ENCODE measurements at regions not wholly inside any gene's neighbourhood (a gene's known extent, or its start where the extent isn't known, plus 50 kb on each side); places are given as distances from the start of the nearest gene placed in this dataset.

- H3K4me2 ChIP-seq (ENCODE audit: insufficient read depth, low read length): no peak overlapping the region
- no peak overlapping the region for H3K9ac ChIP-seq (ENCODE audit: insufficient read depth in 1 of 2, low read depth in 2 of 2, low read length in 2 of 2)
- no peaks in the 10 kb centered on the region for H3K36me3 ChIP-seq (ENCODE audit: control insufficient read depth, insufficient read depth, low read length)
- H4K20me1 ChIP-seq (replicated peaks; ENCODE audit: control insufficient read depth, insufficient read depth, low read length): no peaks in the 10 kb centered on the region; the same call in 1 of the 2 replicates
- intact Hi-C loops (cut with micrococcal nuclease): no loop called here
- ChIA-PET POLR2A (no interaction called here), CTCF (ENCODE audit: low intra/inter-chr PET ratio) (no interaction called here)
- H3K4me1 ChIP-seq (replicated peaks in 1 of 2; ENCODE audit: control insufficient read depth in 2 of 2, insufficient read depth in 2 of 2, low read length in 2 of 2): no peaks in the 10 kb centered on the region
- ATAC-seq: no peak
- peaks cover 5% of the 10 kb centered on the region in 2 experiments; a peak in 2 of 5 replicates for H3K27me3 ChIP-seq (ENCODE audit: control insufficient read depth in 2 of 2, insufficient read depth in 2 of 2, low read length in 2 of 2)
- H3K27ac ChIP-seq (ENCODE audit: extremely low read depth, low read depth, low read length): no peak overlapping the region
- H3K9me1 ChIP-seq (ENCODE audit: control insufficient read depth, insufficient read depth, low read length): no peaks in the 10 kb centered on the region
- in situ Hi-C loops (cut with MboI): no loop called here
- no peak for DNase-seq (ENCODE audit: extremely low read depth in 1 of 4, low spot score in 3 of 4)
- H3K79me2 ChIP-seq (ENCODE audit: control insufficient read depth, insufficient read depth, low read length): no peaks in the 10 kb centered on the region
- no TSS peak for BruUV-seq (replicated peaks)
- 1% methylated on average over 3 of the region's 3 CpGs for WGBS (ENCODE audit: insufficient coverage, low coverage, missing lambda C conversion rate)
- H3K4me3 ChIP-seq: no peak overlapping the region
- no peak overlapping the region for H2AFZ ChIP-seq (ENCODE audit: low read depth, low read length)
- no peaks in the 10 kb centered on the region for H3K9me3 ChIP-seq (replicated peaks; ENCODE audit: control insufficient read depth, insufficient read depth, low read depth, low read length)
- FAIRE-seq: no peak
- TF ChIP-seq GTF2E2 (tag; IDR thresholded peaks at IDR 0.05) (no peak), ZNF431 (CRISPR knock-in tag; IDR thresholded peaks at IDR 0.05) (no peak), KAT7 (CRISPR knock-in tag; IDR thresholded peaks at IDR 0.05; ENCODE audit: borderline replicate concordance) (no peak), ZNF655 (CRISPR knock-in tag; IDR thresholded peaks at IDR 0.05) (no peak), ARNT (IDR thresholded peaks at IDR 0.05) (no peak), GATAD2A (IDR thresholded peaks at IDR 0.05) (no peak), MTA2 (IDR thresholded peaks at IDR 0.05; ENCODE audit: low read depth) (no peak), REST (IDR thresholded peaks at IDR 0.05; ENCODE audit: borderline replicate concordance) (no peak), REST (CRISPR knock-in tag; IDR thresholded peaks at IDR 0.05; ENCODE audit: low read depth) (no peak), MEF2D (tag; conservative IDR thresholded peaks at IDR 0.05; ENCODE audit: low read depth) (no peak), TFAM (CRISPR knock-in tag; conservative IDR thresholded peaks at IDR 0.05) (no peak), TBL1XR1 (IDR thresholded peaks at IDR 0.05; ENCODE audit: low read length in 2 of 2) (no peak), TCF7L2 (IDR thresholded peaks at IDR 0.05; ENCODE audit: low read depth, low read length) (no peak), SRSF9 (IDR thresholded peaks at IDR 0.05; ENCODE audit: borderline replicate concordance, low read depth, low read length) (no peak), ID3 (CRISPR knock-in tag; IDR thresholded peaks at IDR 0.05) (no peak), ID3 (tag; IDR thresholded peaks at IDR 0.05) (no peak), YBX1 (IDR thresholded peaks at IDR 0.05) (no peak)
Observed at GRCh38 chr1:119310301-119310700, 58.3 kb upstream of the HAO2 start.
